ENCODE measurements at regions not wholly inside any gene's neighbourhood (a gene's known extent, or its start where the extent isn't known, plus 50 kb on each side); places are given as distances from the start of the nearest gene placed in this dataset.

DNA sequence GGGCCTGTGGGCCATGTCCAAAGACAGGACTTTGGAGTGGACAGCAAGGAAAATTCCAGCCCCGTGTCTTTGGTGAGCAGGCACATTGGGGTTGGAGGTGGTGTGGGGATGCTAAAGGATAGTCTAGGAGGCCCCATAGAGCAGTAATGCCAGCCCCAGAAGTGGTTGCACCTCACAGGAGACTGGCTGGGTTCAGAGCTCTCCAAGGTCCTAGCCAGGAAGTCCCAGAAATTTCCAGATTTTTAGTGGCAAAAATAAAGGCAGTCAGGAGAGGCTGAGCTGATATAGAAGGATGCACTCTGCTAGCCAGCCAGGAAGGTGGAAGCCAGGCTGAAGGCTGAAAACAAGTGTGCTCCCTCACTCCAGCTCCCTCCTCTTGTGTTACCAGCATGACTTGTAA, 144.0 kb upstream of the KCND3 start:
- DNase-seq = no peak

GRCh38 chr1:112140743-112141142, 151.3 kb upstream of the KCND3 start:
- CTCF ChIA-PET = no interaction called here
- 100% methylated on average over 1 of the region's 2 CpGs for WGBS (ENCODE audit: insufficient coverage)
- no peaks in the 10 kb centered on the region for H3K4me1 ChIP-seq (ENCODE audit: control extremely low read depth in 1 of 4, control insufficient read depth in 4 of 4, insufficient read depth in 4 of 4, low read length in 3 of 4)

More for the DNA sequence above, 144.0 kb upstream of the KCND3 start:
- WGBS (ENCODE audit: insufficient coverage) = 100% methylated on average over 1 of the region's 1 CpG
- Histone ChIP-seq H3K9me3 (ENCODE audit: control extremely low read depth in 1 of 5, control insufficient read depth in 4 of 5, insufficient read depth in 2 of 5, low read depth in 1 of 5, low read length in 4 of 5) (no peaks in the 10 kb centered on the region), H3K27me3 (replicated peaks in 2 of 5; ENCODE audit: control insufficient read depth in 4 of 5, insufficient read depth in 5 of 5, low read length in 4 of 5) (peaks cover 0 to 11% (median 0%) of the 10 kb centered on the region in 5 experiments), H3K4me3 (ENCODE audit: control insufficient read depth in 1 of 7, extremely low read depth in 1 of 7, insufficient read depth in 4 of 7, low read depth in 2 of 7, low read length in 6 of 7) (no peak overlapping the region), H3K27ac (ENCODE audit: insufficient read depth in 1 of 2, low read depth in 1 of 2, low read length in 2 of 2, poor library complexity in 1 of 2, severe bottlenecking in 2 of 2) (no peak overlapping the region), H3K4me1 (ENCODE audit: control extremely low read depth in 1 of 4, control insufficient read depth in 4 of 4, insufficient read depth in 4 of 4, low read length in 3 of 4) (no peaks in the 10 kb centered on the region), H3K36me3 (ENCODE audit: control insufficient read depth in 4 of 4, insufficient read depth in 4 of 4, low read length in 3 of 4) (no peaks in the 10 kb centered on the region)
- POLR2A ChIA-PET = no interaction called here
- CTCF ChIA-PET = interaction anchor here (0.6 kb wide), 1 partner anchor 40 kb away, joined by 3 read pairs; no protein-coding TSS in a partner anchor

GRCh38 chr1:112141301-112141700, 151.8 kb upstream of the KCND3 start:
- WGBS (ENCODE audit: insufficient coverage) = 69% methylated on average over 4 of the region's 5 CpGs
- POLR2A ChIA-PET = no interaction called here
- H3K27ac ChIP-seq (ENCODE audit: insufficient read depth in 1 of 2, low read depth in 1 of 2, low read length in 2 of 2, poor library complexity in 1 of 2, severe bottlenecking in 2 of 2) = no peak overlapping the region

More at GRCh38 chr1:112140743-112141142, 151.3 kb upstream of the KCND3 start:
- Histone ChIP-seq H3K27ac (ENCODE audit: insufficient read depth in 1 of 2, low read depth in 1 of 2, low read length in 2 of 2, poor library complexity in 1 of 2, severe bottlenecking in 2 of 2) (no peak overlapping the region), H3K9me3 (ENCODE audit: control extremely low read depth in 1 of 5, control insufficient read depth in 4 of 5, insufficient read depth in 2 of 5, low read depth in 1 of 5, low read length in 4 of 5) (no peaks in the 10 kb centered on the region), H3K36me3 (ENCODE audit: control insufficient read depth in 4 of 4, insufficient read depth in 4 of 4, low read length in 3 of 4) (no peaks in the 10 kb centered on the region), H3K27me3 (replicated peaks in 2 of 5; ENCODE audit: control insufficient read depth in 4 of 5, insufficient read depth in 5 of 5, low read length in 4 of 5) (peaks cover 0 to 22% (median 2%) of the 10 kb centered on the region in 5 experiments), H3K4me3 (ENCODE audit: control insufficient read depth in 1 of 7, extremely low read depth in 1 of 7, insufficient read depth in 4 of 7, low read depth in 2 of 7, low read length in 6 of 7) (no peak overlapping the region)
- POLR2A ChIA-PET = no interaction called here
- no peak for DNase-seq

DNA sequence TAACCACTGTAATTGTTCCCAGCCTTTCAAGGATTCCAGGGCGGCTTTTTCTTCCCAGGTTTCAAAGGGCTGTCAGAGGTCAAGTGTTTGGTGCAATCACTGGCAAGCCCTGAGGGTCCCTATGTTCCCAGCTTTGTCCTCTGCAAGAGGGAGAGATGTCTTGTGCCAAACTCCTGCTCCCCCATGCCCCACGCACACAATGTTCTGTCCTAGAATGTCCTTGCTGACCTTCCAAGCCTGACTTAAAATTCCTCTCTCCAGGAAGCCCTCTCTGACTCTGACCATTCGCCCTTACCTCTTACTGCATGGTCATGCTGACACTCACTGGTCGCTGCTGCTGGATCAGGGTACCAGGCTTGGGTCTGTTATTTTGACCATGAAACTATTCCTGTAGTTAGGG, 152.5 kb upstream of the KCND3 start:
- Histone ChIP-seq H3K9me3 (ENCODE audit: control extremely low read depth in 1 of 5, control insufficient read depth in 4 of 5, insufficient read depth in 2 of 5, low read depth in 1 of 5, low read length in 4 of 5) (no peaks in the 10 kb centered on the region), H3K4me3 (ENCODE audit: control insufficient read depth in 1 of 7, extremely low read depth in 1 of 7, insufficient read depth in 4 of 7, low read depth in 2 of 7, low read length in 6 of 7) (no peak overlapping the region), H3K4me1 (ENCODE audit: control extremely low read depth in 1 of 4, control insufficient read depth in 4 of 4, insufficient read depth in 4 of 4, low read length in 3 of 4) (no peaks in the 10 kb centered on the region), H3K27me3 (replicated peaks in 2 of 5; ENCODE audit: control insufficient read depth in 4 of 5, insufficient read depth in 5 of 5, low read length in 4 of 5) (peaks cover 0 to 22% (median 2%) of the 10 kb centered on the region in 5 experiments), H3K36me3 (ENCODE audit: control insufficient read depth in 4 of 4, insufficient read depth in 4 of 4, low read length in 3 of 4) (no peaks in the 10 kb centered on the region), H3K27ac (ENCODE audit: insufficient read depth in 1 of 2, low read depth in 1 of 2, low read length in 2 of 2, poor library complexity in 1 of 2, severe bottlenecking in 2 of 2) (no peak overlapping the region)
- 83% methylated on average over 3 of the region's 4 CpGs for WGBS (ENCODE audit: insufficient coverage)
- ChIA-PET POLR2A (no interaction called here), CTCF (no interaction called here)
- no peak for DNase-seq

More at GRCh38 chr1:112141301-112141700, 151.8 kb upstream of the KCND3 start:
- Histone ChIP-seq H3K27me3 (replicated peaks in 2 of 5; ENCODE audit: control insufficient read depth in 4 of 5, insufficient read depth in 5 of 5, low read length in 4 of 5) (peaks cover 0 to 22% (median 2%) of the 10 kb centered on the region in 5 experiments), H3K4me1 (ENCODE audit: control extremely low read depth in 1 of 4, control insufficient read depth in 4 of 4, insufficient read depth in 4 of 4, low read length in 3 of 4) (no peaks in the 10 kb centered on the region), H3K4me3 (ENCODE audit: control insufficient read depth in 1 of 7, extremely low read depth in 1 of 7, insufficient read depth in 4 of 7, low read depth in 2 of 7, low read length in 6 of 7) (no peak overlapping the region), H3K36me3 (ENCODE audit: control insufficient read depth in 4 of 4, insufficient read depth in 4 of 4, low read length in 3 of 4) (no peaks in the 10 kb centered on the region), H3K9me3 (ENCODE audit: control extremely low read depth in 1 of 5, control insufficient read depth in 4 of 5, insufficient read depth in 2 of 5, low read depth in 1 of 5, low read length in 4 of 5) (no peaks in the 10 kb centered on the region)
- DNase-seq = no peak
- CTCF ChIA-PET = no interaction called here

GRCh38 chr1:112143871-112144441, 154.5 kb upstream of the KCND3 start:
- Histone ChIP-seq H3K27ac (ENCODE audit: insufficient read depth in 1 of 2, low read depth in 1 of 2, low read length in 2 of 2, poor library complexity in 1 of 2, severe bottlenecking in 2 of 2) (no peak overlapping the region), H3K4me3 (ENCODE audit: control insufficient read depth in 1 of 7, extremely low read depth in 1 of 7, insufficient read depth in 4 of 7, low read depth in 2 of 7, low read length in 6 of 7) (no peak overlapping the region), H3K36me3 (ENCODE audit: control insufficient read depth in 4 of 4, insufficient read depth in 4 of 4, low read length in 3 of 4) (no peaks in the 10 kb centered on the region), H3K4me1 (ENCODE audit: control extremely low read depth in 1 of 4, control insufficient read depth in 4 of 4, insufficient read depth in 4 of 4, low read length in 3 of 4) (no peaks in the 10 kb centered on the region), H3K27me3 (replicated peaks in 2 of 5; ENCODE audit: control insufficient read depth in 4 of 5, insufficient read depth in 5 of 5, low read length in 4 of 5) (peaks cover 0 to 16% (median 2%) of the 10 kb centered on the region in 5 experiments), H3K9me3 (ENCODE audit: control extremely low read depth in 1 of 5, control insufficient read depth in 4 of 5, insufficient read depth in 2 of 5, low read depth in 1 of 5, low read length in 4 of 5) (peaks cover 0 to 4% (median 0%) of the 10 kb centered on the region in 5 experiments)
- CTCF ChIA-PET = no interaction called here
- POLR2A ChIA-PET = no interaction called here
- DNase-seq = no peak
- 74% methylated on average over 8 of the region's 10 CpGs for WGBS (ENCODE audit: insufficient coverage)

GRCh38 chr1:112144733-112145426, 155.4 kb upstream of the KCND3 start:
- ChIA-PET CTCF (no interaction called here), POLR2A (no interaction called here)
- no peak overlapping the region for H3K27ac ChIP-seq (ENCODE audit: insufficient read depth in 1 of 2, low read depth in 1 of 2, low read length in 2 of 2, poor library complexity in 1 of 2, severe bottlenecking in 2 of 2)
- no peak overlapping the region for H3K4me3 ChIP-seq (ENCODE audit: control insufficient read depth in 1 of 7, extremely low read depth in 1 of 7, insufficient read depth in 4 of 7, low read depth in 2 of 7, low read length in 6 of 7)
- H3K9me3 ChIP-seq (ENCODE audit: control extremely low read depth in 1 of 5, control insufficient read depth in 4 of 5, insufficient read depth in 2 of 5, low read depth in 1 of 5, low read length in 4 of 5) = peaks cover 0 to 11% (median 0%) of the 10 kb centered on the region in 5 experiments
- no peaks in the 10 kb centered on the region for H3K36me3 ChIP-seq (ENCODE audit: control insufficient read depth in 4 of 4, insufficient read depth in 4 of 4, low read length in 3 of 4)
- no peaks in the 10 kb centered on the region for H3K4me1 ChIP-seq (ENCODE audit: control extremely low read depth in 1 of 4, control insufficient read depth in 4 of 4, insufficient read depth in 4 of 4, low read length in 3 of 4)
- peaks cover 0 to 12% (median 2%) of the 10 kb centered on the region in 5 experiments for H3K27me3 ChIP-seq (replicated peaks in 2 of 5; ENCODE audit: control insufficient read depth in 4 of 5, insufficient read depth in 5 of 5, low read length in 4 of 5)
- 64% methylated on average over 3 of the region's 4 CpGs for WGBS (ENCODE audit: insufficient coverage)
- no peak for DNase-seq

GRCh38 chr1:112146201-112146715, 156.8 kb upstream of the KCND3 start:
- H3K4me1 ChIP-seq (ENCODE audit: control extremely low read depth in 1 of 4, control insufficient read depth in 4 of 4, insufficient read depth in 4 of 4, low read length in 3 of 4) = no peaks in the 10 kb centered on the region
- H3K9me3 ChIP-seq (ENCODE audit: control extremely low read depth in 1 of 5, control insufficient read depth in 4 of 5, insufficient read depth in 2 of 5, low read depth in 1 of 5, low read length in 4 of 5) = peaks cover 0 to 15% (median 0%) of the 10 kb centered on the region in 5 experiments
- no peak overlapping the region for H3K27ac ChIP-seq (ENCODE audit: insufficient read depth in 1 of 2, low read depth in 1 of 2, low read length in 2 of 2, poor library complexity in 1 of 2, severe bottlenecking in 2 of 2)
- peaks cover 0 to 11% (median 2%) of the 10 kb centered on the region in 5 experiments for H3K27me3 ChIP-seq (replicated peaks in 2 of 5; ENCODE audit: control insufficient read depth in 4 of 5, insufficient read depth in 5 of 5, low read length in 4 of 5)
- H3K4me3 ChIP-seq (ENCODE audit: control insufficient read depth in 1 of 7, extremely low read depth in 1 of 7, insufficient read depth in 4 of 7, low read depth in 2 of 7, low read length in 6 of 7) = no peak overlapping the region
- no peaks in the 10 kb centered on the region for H3K36me3 ChIP-seq (ENCODE audit: control insufficient read depth in 4 of 4, insufficient read depth in 4 of 4, low read length in 3 of 4)
- ChIA-PET POLR2A (no interaction called here), CTCF (no interaction called here)
- DNase-seq = no peak

Measured in common myeloid progenitor, CD34-positive (primary cell).